PFSK-1 (cell line): ENCODE measurements at regions not wholly inside any gene's neighbourhood (a gene's known extent, or its start where the extent isn't known, plus 50 kb on each side); places are given as distances from the start of the nearest gene placed in this dataset.

ENCODE experiments used
- POLR2AphosphoS5 ChIP-seq: IDR thresholded peaks from 2 replicates; pipeline ENCODE4 v1.6.1; 2012; ENCODE audit warnings: low read depth, mild to moderate bottlenecking, control low read depth, low read length, moderate library complexity
- SIN3A ChIP-seq: IDR thresholded peaks from 2 replicates; pipeline ENCODE4 v1.6.1; 2012; ENCODE audit warnings: mild to moderate bottlenecking, low read length, moderate library complexity, borderline replicate concordance; ENCODE audit not compliant: insufficient read depth
- TAF1 ChIP-seq: IDR thresholded peaks from 2 replicates; pipeline ENCODE4 v1.6.1; 2012; ENCODE audit warnings: low read length, control low read depth, borderline replicate concordance; ENCODE audit not compliant: insufficient read depth
- TF ChIP-seq, protein P1 (sequence below), 2 experiments: IDR thresholded peaks; 2 replicates each; pipeline versions ENCODE4 v1.6.1 to v1.8.0; 2011 to 2012; ENCODE audit warnings: low read depth in 2 of 2, low read length in 2 of 2, control low read depth in 1 of 2, inconsistent platforms in 1 of 2, mild to moderate bottlenecking in 1 of 2, moderate library complexity in 1 of 2; ENCODE audit not compliant: insufficient read depth in 1 of 2

DNA sequence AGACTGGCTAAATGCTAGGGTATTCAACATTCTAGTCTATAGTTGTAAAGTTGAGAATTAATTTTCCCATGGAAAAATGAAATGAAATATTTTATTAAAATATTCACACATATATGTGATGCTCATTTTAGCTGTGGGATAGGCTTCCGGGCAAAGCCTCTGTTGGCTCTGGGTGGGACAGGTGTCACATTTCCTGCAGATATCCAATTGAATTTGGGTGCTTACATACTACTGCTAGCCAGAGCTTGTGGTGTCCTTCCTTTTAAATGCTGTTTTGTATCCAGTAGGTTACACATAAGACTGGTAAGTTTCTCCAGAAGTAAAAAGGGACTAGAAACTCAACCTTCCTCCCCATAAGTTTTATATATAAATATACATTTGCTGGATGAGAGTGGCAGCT is 73.8 kb downstream of the RPRM start:
- TF ChIP-seq, protein P1, sequence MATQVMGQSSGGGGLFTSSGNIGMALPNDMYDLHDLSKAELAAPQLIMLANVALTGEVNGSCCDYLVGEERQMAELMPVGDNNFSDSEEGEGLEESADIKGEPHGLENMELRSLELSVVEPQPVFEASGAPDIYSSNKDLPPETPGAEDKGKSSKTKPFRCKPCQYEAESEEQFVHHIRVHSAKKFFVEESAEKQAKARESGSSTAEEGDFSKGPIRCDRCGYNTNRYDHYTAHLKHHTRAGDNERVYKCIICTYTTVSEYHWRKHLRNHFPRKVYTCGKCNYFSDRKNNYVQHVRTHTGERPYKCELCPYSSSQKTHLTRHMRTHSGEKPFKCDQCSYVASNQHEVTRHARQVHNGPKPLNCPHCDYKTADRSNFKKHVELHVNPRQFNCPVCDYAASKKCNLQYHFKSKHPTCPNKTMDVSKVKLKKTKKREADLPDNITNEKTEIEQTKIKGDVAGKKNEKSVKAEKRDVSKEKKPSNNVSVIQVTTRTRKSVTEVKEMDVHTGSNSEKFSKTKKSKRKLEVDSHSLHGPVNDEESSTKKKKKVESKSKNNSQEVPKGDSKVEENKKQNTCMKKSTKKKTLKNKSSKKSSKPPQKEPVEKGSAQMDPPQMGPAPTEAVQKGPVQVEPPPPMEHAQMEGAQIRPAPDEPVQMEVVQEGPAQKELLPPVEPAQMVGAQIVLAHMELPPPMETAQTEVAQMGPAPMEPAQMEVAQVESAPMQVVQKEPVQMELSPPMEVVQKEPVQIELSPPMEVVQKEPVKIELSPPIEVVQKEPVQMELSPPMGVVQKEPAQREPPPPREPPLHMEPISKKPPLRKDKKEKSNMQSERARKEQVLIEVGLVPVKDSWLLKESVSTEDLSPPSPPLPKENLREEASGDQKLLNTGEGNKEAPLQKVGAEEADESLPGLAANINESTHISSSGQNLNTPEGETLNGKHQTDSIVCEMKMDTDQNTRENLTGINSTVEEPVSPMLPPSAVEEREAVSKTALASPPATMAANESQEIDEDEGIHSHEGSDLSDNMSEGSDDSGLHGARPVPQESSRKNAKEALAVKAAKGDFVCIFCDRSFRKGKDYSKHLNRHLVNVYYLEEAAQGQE (IDR thresholded peaks at IDR 0.05; ENCODE audit: insufficient read depth in 1 of 2, low read depth in 2 of 2, low read length in 2 of 2): no peak
- TF ChIP-seq SIN3A (no peak), POLR2AphosphoS5 (no peak), TAF1 (no peak)
